Stimulated activated naive B cell treated with anti-CD40 and anti-IgM and Interleukin-4, amounts not matched to agents 10 μg/mL and 1 μg/mL and 100 μg/mL, for 72 hours (primary cell): ENCODE measurements at regions not wholly inside any gene's neighbourhood (a gene's known extent, or its start where the extent isn't known, plus 50 kb on each side); places are given as distances from the start of the nearest gene placed in this dataset.
"Not testable (repeated sequence)": the region's sequence is repeated elsewhere in the genome, so short reads cannot be mapped to it uniquely, and the experiment has no call there.

ENCODE experiments used
- ATAC-seq, 2 donors: fragments of 150-1000 bp; cut with Tn5 transposase; replicated peaks; 2 replicates each; pipeline ENCODE4 v1.10.0; 2021; ENCODE audit warnings: moderate library complexity in 1 of 2
- DNase-seq: peaks from one replicate; pipeline ENCODE4 v3.0.0; 2021
- H3K27ac Mint-ChIP-seq: one replicate; pipeline ENCODE4 v1.8.0; 2022; ENCODE audit warnings: mild to moderate bottlenecking, mixed read lengths
- H3K27me3 Mint-ChIP-seq, 2 donors: one replicate each; pipeline ENCODE4 v1.8.0; 2022; ENCODE audit warnings: mixed read lengths in 2 of 2
- H3K36me3 Mint-ChIP-seq, 2 donors: one replicate each; pipeline ENCODE4 v1.8.0; 2022; ENCODE audit warnings: mixed read lengths in 2 of 2, mild to moderate bottlenecking in 1 of 2
- H3K4me1 Mint-ChIP-seq, 2 donors: one replicate each; pipeline ENCODE4 v1.8.0; 2022; ENCODE audit warnings: mixed read lengths in 2 of 2, mild to moderate bottlenecking in 1 of 2
- H3K4me3 Mint-ChIP-seq, 2 donors: one replicate each; pipeline ENCODE4 v1.8.0; 2022; ENCODE audit warnings: mild to moderate bottlenecking in 2 of 2, mixed read lengths in 2 of 2, moderate library complexity in 1 of 2
- H3K9me3 Mint-ChIP-seq, 2 donors: one replicate each; pipeline ENCODE4 v1.8.0; 2022; ENCODE audit warnings: mixed read lengths in 2 of 2, mild to moderate bottlenecking in 1 of 2

GRCh38 chrX:76509775-76510174, 82.3 kb downstream of the MAGEE1 start:
- no peaks in the 10 kb centered on the region for H3K9me3 Mint-ChIP-seq
- no peak overlapping the region for H3K27ac Mint-ChIP-seq
- no peaks in the 10 kb centered on the region for H3K27me3 Mint-ChIP-seq
- H3K4me3 Mint-ChIP-seq, result no peak overlapping the region
- peaks cover 0 to 1% of the 10 kb centered on the region in 2 donors for H3K36me3 Mint-ChIP-seq
- H3K4me1 Mint-ChIP-seq, result no peaks in the 10 kb centered on the region
- ATAC-seq (no peak), DNase-seq (no peak)

DNA sequence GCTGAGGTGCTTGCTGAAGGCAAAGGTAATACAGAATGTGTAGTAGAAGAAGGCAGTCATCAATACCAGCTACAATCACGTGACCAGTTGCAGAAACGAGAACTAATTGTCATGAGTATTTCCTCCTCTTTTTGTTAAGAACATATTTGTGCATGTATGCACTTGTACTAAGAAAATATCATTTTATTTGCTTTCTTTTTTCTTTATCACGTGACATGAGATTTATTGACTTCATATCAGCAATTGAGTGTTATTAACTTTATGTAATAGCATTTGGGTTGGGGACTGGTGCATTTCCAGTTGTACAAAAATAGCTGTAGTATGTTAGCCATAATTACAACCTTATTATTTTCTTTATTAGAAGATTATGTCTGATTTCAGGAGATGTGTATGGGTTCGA, 90.0 kb downstream of the MAGEE1 start:
- ATAC-seq, result no peak
- no peaks in the 10 kb centered on the region for H3K27me3 Mint-ChIP-seq

DNA sequence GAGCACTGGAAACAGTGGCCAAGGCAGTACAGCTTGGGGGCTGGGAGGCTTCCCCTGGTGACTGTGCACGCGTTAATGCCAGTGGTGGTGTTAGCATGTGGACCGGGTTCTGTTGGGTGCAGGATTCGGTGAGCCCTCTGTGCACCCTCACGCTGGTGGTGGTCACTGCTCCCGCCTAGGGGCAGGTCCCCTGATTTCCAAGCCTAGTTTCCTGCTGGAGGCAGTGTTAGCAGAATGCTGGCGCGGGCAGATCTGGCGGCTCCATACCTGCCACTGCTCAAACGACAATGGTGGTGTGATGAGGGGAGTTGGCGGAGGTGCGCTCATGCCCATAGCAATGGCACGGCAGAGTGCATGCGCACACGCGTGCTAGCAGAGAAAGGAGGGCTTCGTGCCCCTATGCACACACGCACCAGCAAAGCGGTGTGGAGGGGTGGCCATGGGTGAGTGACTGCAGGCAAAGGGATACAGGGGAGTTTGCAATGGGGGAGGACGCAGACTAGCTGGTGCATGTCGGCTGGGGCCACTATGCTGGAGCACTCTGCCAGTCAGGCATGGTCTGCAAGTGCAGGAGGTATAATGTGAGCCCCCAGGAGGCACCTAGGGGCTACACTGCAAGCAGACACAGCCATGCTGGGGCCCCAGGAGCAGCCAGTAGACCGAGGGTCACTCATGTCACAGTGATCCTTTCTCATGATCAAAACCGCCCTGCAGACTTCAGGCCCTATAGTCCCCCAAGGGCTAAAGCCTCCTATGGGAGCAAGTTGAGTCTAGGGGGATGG, 93.0 kb downstream of the MAGEE1 start:
- H3K36me3 Mint-ChIP-seq, result no peaks in the 10 kb centered on the region
- no peak overlapping the region for H3K27ac Mint-ChIP-seq
- DNase-seq, result no peak
- no peak for ATAC-seq
- no peaks in the 10 kb centered on the region for H3K27me3 Mint-ChIP-seq
- H3K4me1 Mint-ChIP-seq, result no peaks in the 10 kb centered on the region
- no peak overlapping the region for H3K4me3 Mint-ChIP-seq
- peaks cover 12 to 17% of the 10 kb centered on the region in 2 donors for H3K9me3 Mint-ChIP-seq

More for the DNA sequence above, 90.0 kb downstream of the MAGEE1 start:
- Mint-ChIP-seq H3K27ac (no peak overlapping the region), H3K9me3 (peaks cover 8% of the 10 kb centered on the region in 2 donors), H3K4me3 (no peak overlapping the region), H3K36me3 (no peaks in the 10 kb centered on the region), H3K4me1 (no peaks in the 10 kb centered on the region)
- DNase-seq, result no peak

DNA sequence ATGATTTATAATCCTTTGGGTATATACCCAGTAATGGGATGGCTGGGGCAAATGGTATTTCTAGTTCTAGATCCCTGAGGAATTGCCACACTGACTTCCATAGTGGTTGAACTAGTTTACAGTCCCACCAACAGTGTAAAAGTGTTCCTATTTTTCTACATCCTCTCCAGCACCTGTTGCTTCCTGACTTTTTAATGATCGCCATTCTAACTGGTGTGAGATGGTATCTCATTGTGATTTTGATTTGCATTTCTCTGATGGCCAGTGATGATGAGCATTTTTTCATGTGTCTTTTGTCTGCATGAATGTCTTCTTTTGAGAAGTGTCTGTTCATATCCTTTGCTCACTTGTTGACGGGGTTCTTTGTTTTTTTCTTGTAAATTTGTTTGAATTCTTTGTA, 108.2 kb downstream of the MAGEE1 start:
- H3K9me3 Mint-ChIP-seq, DNase-seq, H3K36me3 Mint-ChIP-seq, H3K27ac Mint-ChIP-seq, H3K27me3 Mint-ChIP-seq, ATAC-seq, H3K4me1 Mint-ChIP-seq, H3K4me3 Mint-ChIP-seq: not testable (repeated sequence)

- no peak for DNase-seq
- no peak overlapping the region for H3K27ac Mint-ChIP-seq
- no peaks in the 10 kb centered on the region for H3K27me3 Mint-ChIP-seq
- ATAC-seq, result no peak
- no peaks in the 10 kb centered on the region for H3K36me3 Mint-ChIP-seq
- H3K4me3 Mint-ChIP-seq, result no peak overlapping the region
- peaks cover 4 to 5% of the 10 kb centered on the region in 2 donors for H3K9me3 Mint-ChIP-seq
- H3K4me1 Mint-ChIP-seq, result no peaks in the 10 kb centered on the region
These were observed 111.3 kb downstream of the MAGEE1 start for GRCh38 chrX:76538860-76539259.

DNA sequence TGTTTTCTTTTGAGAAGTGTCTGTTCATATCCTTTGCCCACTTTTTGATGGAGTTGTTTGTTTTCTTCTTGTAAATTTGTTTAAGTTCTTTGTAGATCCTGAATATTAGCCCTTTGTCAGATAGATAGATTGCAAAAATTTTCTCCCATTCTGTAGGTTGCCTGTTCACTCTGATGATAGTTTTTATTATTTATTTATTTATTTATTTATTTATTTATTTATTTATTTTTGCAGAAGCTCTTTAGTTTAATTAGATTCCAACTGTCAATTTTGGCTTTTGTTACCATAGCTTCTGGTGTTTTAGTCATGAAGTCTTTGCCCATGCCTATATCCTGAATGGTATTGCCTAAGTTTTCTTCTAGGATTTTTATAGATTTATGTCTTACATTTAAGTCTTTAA, 115.9 kb downstream of the MAGEE1 start:
- ATAC-seq, H3K36me3 Mint-ChIP-seq, DNase-seq, H3K27ac Mint-ChIP-seq, H3K27me3 Mint-ChIP-seq, H3K4me3 Mint-ChIP-seq, H3K4me1 Mint-ChIP-seq: not testable (repeated sequence)
- peaks cover 16 to 17% of the 10 kb centered on the region in 2 donors for H3K9me3 Mint-ChIP-seq

GRCh38 chrX:76550016-76550415, 122.5 kb downstream of the MAGEE1 start:
- H3K27ac Mint-ChIP-seq, result no peak overlapping the region
- DNase-seq, result no peak

DNA sequence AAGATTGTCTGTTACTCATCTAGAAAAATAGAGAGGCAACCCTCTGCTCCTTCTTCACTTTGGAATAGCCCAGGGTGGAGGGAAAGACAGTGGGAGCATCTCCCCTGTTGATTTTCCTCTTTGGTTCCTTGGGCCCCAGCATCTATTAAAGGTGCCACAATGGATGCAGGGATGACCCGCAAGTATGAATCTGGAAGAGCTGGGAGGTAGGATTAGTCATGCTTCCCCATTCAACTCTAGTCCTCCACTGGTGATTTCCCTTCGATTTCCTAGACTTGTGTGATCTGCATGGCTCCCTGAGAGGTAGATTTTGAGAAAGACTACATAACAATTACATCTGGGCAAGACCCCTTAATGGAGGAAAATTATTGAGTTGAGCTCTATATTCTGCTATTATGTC, 127.8 kb downstream of the MAGEE1 start:
- peaks cover 10 to 22% of the 10 kb centered on the region in 2 donors for H3K9me3 Mint-ChIP-seq
- no peaks in the 10 kb centered on the region for H3K4me1 Mint-ChIP-seq
- H3K27ac Mint-ChIP-seq, result no peak overlapping the region
- ATAC-seq (no peak), DNase-seq (no peak)
- no peak overlapping the region for H3K4me3 Mint-ChIP-seq
- no peaks in the 10 kb centered on the region for H3K27me3 Mint-ChIP-seq
- no peaks in the 10 kb centered on the region for H3K36me3 Mint-ChIP-seq

More at GRCh38 chrX:76550016-76550415, 122.5 kb downstream of the MAGEE1 start:
- H3K27me3 Mint-ChIP-seq, result no peaks in the 10 kb centered on the region
- H3K9me3 Mint-ChIP-seq, result peaks cover 16 to 22% of the 10 kb centered on the region in 2 donors
- H3K36me3 Mint-ChIP-seq, result no peaks in the 10 kb centered on the region
- H3K4me1 Mint-ChIP-seq, result no peaks in the 10 kb centered on the region
- ATAC-seq, result no peak
- H3K4me3 Mint-ChIP-seq, result no peak overlapping the region

GRCh38 chrX:76555816-76556215, 128.3 kb downstream of the MAGEE1 start:
- no peaks in the 10 kb centered on the region for H3K27me3 Mint-ChIP-seq
- H3K9me3 Mint-ChIP-seq, result peaks cover 10 to 25% of the 10 kb centered on the region in 2 donors
- H3K36me3 Mint-ChIP-seq, result peaks cover 0 to 3% of the 10 kb centered on the region in 2 donors
- H3K4me3 Mint-ChIP-seq, result no peak overlapping the region
- DNase-seq (no peak), ATAC-seq (no peak)
- H3K4me1 Mint-ChIP-seq, result no peaks in the 10 kb centered on the region
- no peak overlapping the region for H3K27ac Mint-ChIP-seq

GRCh38 chrX:76564842-76565241, 137.3 kb downstream of the MAGEE1 start:
- ATAC-seq, H3K27me3 Mint-ChIP-seq, H3K27ac Mint-ChIP-seq, H3K36me3 Mint-ChIP-seq, DNase-seq, H3K4me3 Mint-ChIP-seq, H3K4me1 Mint-ChIP-seq: not testable (repeated sequence)
- H3K9me3 Mint-ChIP-seq, result peaks cover 8 to 28% of the 10 kb centered on the region in 2 donors

- H3K27ac Mint-ChIP-seq, result no peak overlapping the region
- H3K4me1 Mint-ChIP-seq, result no peaks in the 10 kb centered on the region
- H3K9me3 Mint-ChIP-seq, result peaks cover 6 to 17% of the 10 kb centered on the region in 2 donors
- H3K4me3 Mint-ChIP-seq, result no peak overlapping the region
- H3K27me3 Mint-ChIP-seq, result no peaks in the 10 kb centered on the region
- H3K36me3 Mint-ChIP-seq, result peaks cover 0 to 3% of the 10 kb centered on the region in 2 donors
- ATAC-seq, result no peak
- no peak for DNase-seq
These were observed 177.9 kb downstream of the MAGEE1 start for GRCh38 chrX:76605390-76605789.

DNA sequence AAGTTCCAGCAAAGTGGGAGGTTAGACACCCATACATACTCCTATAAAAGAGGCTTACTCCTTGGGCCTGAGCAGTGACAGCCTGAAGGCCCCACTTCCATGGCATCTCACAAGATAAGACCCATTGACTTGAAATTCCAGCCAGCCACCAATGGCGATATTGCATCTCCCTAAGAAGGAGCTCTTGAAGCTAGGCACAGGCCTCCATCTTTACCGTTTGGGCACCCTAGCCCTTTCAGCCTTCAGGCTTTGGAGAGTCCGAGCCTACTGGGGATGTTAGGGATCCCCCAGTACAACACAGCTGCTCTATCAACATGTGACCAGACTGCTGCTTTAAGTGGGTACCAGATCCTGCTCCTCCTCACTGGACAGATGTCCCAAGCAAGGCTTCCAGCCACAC, 189.5 kb downstream of the MAGEE1 start:
- no peak overlapping the region for H3K4me3 Mint-ChIP-seq
- peaks cover 4 to 14% of the 10 kb centered on the region in 2 donors for H3K9me3 Mint-ChIP-seq
- H3K27me3 Mint-ChIP-seq, result no peaks in the 10 kb centered on the region
- no peak for DNase-seq
- no peak overlapping the region for H3K27ac Mint-ChIP-seq
- ATAC-seq, result no peak
- H3K36me3 Mint-ChIP-seq, result no peaks in the 10 kb centered on the region
- no peaks in the 10 kb centered on the region for H3K4me1 Mint-ChIP-seq

- no peak overlapping the region for H3K4me3 Mint-ChIP-seq
- H3K27me3 Mint-ChIP-seq, result no peaks in the 10 kb centered on the region
- H3K9me3 Mint-ChIP-seq, result peaks cover 4 to 25% of the 10 kb centered on the region in 2 donors
- ATAC-seq (no peak), DNase-seq (no peak)
- H3K4me1 Mint-ChIP-seq, result no peaks in the 10 kb centered on the region
- no peaks in the 10 kb centered on the region for H3K36me3 Mint-ChIP-seq
- H3K27ac Mint-ChIP-seq, result no peak overlapping the region
These were observed 216.1 kb downstream of the MAGEE1 start for GRCh38 chrX:76643590-76643989.

GRCh38 chrX:76651369-76651768, 223.9 kb downstream of the MAGEE1 start:
- not testable (repeated sequence) for H3K9me3 Mint-ChIP-seq, H3K4me3 Mint-ChIP-seq, H3K27me3 Mint-ChIP-seq, H3K27ac Mint-ChIP-seq, H3K4me1 Mint-ChIP-seq, H3K36me3 Mint-ChIP-seq, ATAC-seq, DNase-seq

DNA sequence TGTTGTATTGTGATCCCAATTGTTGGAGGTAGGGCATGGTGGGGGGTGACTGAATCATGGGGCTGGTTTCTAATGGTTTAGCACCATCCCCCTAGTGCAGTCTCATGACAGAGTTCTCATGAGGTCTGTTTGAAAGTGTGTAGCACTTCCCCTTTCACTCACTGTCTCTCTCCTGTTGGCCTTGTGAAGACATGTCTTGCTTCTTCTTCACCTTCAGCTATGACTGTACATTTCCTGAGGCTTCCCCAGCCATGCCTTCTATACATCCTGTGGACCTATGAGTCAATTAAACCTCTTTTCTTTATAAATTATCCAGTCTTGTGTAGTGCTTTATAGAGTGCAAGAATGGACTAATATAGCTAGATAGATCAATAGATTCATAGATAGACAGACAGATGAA, 230.0 kb downstream of the MAGEE1 start:
- Mint-ChIP-seq H3K36me3 (no peaks in the 10 kb centered on the region), H3K4me3 (no peak overlapping the region)

More for the DNA sequence above, 230.0 kb downstream of the MAGEE1 start:
- no peak for DNase-seq
- H3K9me3 Mint-ChIP-seq, result peaks cover 1 to 9% of the 10 kb centered on the region in 2 donors
- peak; percentile 67 to 69 for ATAC-seq
- H3K4me1 Mint-ChIP-seq, result no peaks in the 10 kb centered on the region
- H3K27me3 Mint-ChIP-seq, result no peaks in the 10 kb centered on the region
- no peak overlapping the region for H3K27ac Mint-ChIP-seq
